ENCODE measurements at regions not wholly inside any gene's neighbourhood (a gene's known extent, or its start where the extent isn't known, plus 50 kb on each side); places are given as distances from the start of the nearest gene placed in this dataset.

DNA sequence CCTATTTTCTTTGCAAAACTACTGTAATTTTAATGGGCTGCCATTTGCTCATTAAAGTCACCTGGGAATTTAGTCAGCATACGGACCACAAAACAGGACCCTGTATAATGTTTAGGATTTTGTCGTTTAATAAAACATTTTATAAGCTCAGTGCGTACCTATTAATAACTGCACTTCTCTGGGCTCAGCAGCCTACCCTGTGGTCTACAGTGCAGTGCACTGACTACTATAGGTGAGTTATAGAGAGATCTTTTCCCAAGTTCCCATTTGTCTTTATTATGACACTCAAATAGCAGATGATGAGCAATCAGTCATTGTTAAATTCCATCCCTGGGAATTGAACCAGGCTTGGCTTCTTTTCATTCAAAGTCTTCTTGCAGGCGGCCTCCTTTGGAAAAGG is 433.4 kb upstream of the NFE2L3 start:
- Histone ChIP-seq H3K79me2 (ENCODE audit: control insufficient read depth, insufficient read depth, low read length) (no peaks in the 10 kb centered on the region), H3K27ac (ENCODE audit: insufficient read depth, low read depth, low read length) (no peak overlapping the region), H3K27me3 (ENCODE audit: control insufficient read depth in 2 of 2, insufficient read depth in 2 of 2, low read length in 2 of 2) (no peaks in the 10 kb centered on the region), H4K20me1 (replicated peaks; ENCODE audit: control insufficient read depth, extremely low read depth, insufficient read depth, low read length) (no peaks in the 10 kb centered on the region), H3K9me3 (replicated peaks; ENCODE audit: control insufficient read depth, insufficient read depth, low read length) (no peaks in the 10 kb centered on the region), H3K4me1 (ENCODE audit: control insufficient read depth, extremely low read depth, insufficient read depth, low read length) (no peaks in the 10 kb centered on the region), H3K9ac (replicated peaks; ENCODE audit: extremely low read depth, insufficient read depth, low read length) (no peak overlapping the region), H2AFZ (ENCODE audit: low read depth, low read length) (no peak overlapping the region), H3K9me1 (replicated peaks; ENCODE audit: control insufficient read depth, extremely low read depth, insufficient read depth, low read length) (no peaks in the 10 kb centered on the region), H3K36me3 (ENCODE audit: control insufficient read depth in 2 of 2, extremely low read depth in 1 of 2, insufficient read depth in 2 of 2, low read length in 2 of 2) (no peaks in the 10 kb centered on the region), H3K4me2 (ENCODE audit: insufficient read depth, low read length) (no peak overlapping the region), H3K4me3 (replicated peaks in 1 of 3; ENCODE audit: insufficient read depth in 1 of 3, low read depth in 1 of 3, low read length in 3 of 3) (no peak overlapping the region)
- FAIRE-seq, result no peak
- DNase-seq (ENCODE audit: low read depth, low spot score), result no peak
- ChIA-PET POLR2A (no interaction called here), CTCF (no interaction called here)
- BruUV-seq (replicated peaks), result no TSS peak
- dilution Hi-C loops (cut with MboI; ENCODE audit: extremely low pct_ligation_motif_present, low sequenced_read_pairs) (no loop called here), intact Hi-C loops (cut with micrococcal nuclease) (no loop called here)
- TF ChIP-seq POLR2A (IDR thresholded peaks at IDR 0.05; ENCODE audit: low read depth, low read length) (no peak), JUN (IDR thresholded peaks at IDR 0.05; ENCODE audit: borderline replicate concordance, insufficient read depth, insufficient read length, low read depth) (no peak), GATA2 (IDR thresholded peaks at IDR 0.05; ENCODE audit: insufficient read depth, insufficient read length, low read depth, low read length) (no peak), FOS (IDR thresholded peaks at IDR 0.05; ENCODE audit: borderline replicate concordance, insufficient read depth, low read length) (no peak), EZH2 (IDR thresholded peaks at IDR 0.05; ENCODE audit: borderline replicate concordance, low read depth, low read length, severe bottlenecking) (no peak), POLR2AphosphoS5 (IDR thresholded peaks at IDR 0.05; ENCODE audit: insufficient read depth, low read depth, low read length) (no peak)
- TF ChIP-seq, protein P1, sequence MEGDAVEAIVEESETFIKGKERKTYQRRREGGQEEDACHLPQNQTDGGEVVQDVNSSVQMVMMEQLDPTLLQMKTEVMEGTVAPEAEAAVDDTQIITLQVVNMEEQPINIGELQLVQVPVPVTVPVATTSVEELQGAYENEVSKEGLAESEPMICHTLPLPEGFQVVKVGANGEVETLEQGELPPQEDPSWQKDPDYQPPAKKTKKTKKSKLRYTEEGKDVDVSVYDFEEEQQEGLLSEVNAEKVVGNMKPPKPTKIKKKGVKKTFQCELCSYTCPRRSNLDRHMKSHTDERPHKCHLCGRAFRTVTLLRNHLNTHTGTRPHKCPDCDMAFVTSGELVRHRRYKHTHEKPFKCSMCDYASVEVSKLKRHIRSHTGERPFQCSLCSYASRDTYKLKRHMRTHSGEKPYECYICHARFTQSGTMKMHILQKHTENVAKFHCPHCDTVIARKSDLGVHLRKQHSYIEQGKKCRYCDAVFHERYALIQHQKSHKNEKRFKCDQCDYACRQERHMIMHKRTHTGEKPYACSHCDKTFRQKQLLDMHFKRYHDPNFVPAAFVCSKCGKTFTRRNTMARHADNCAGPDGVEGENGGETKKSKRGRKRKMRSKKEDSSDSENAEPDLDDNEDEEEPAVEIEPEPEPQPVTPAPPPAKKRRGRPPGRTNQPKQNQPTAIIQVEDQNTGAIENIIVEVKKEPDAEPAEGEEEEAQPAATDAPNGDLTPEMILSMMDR (IDR thresholded peaks at IDR 0.05; ENCODE audit: extremely low read depth in 1 of 2, insufficient read depth in 1 of 2, low read depth in 1 of 2, low read length in 2 of 2), result no peak
- TF ChIP-seq, protein P2, sequence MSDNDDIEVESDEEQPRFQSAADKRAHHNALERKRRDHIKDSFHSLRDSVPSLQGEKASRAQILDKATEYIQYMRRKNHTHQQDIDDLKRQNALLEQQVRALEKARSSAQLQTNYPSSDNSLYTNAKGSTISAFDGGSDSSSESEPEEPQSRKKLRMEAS (IDR thresholded peaks at IDR 0.05; ENCODE audit: insufficient read depth, insufficient read length), result no peak
